ENCODE measurements at regions not wholly inside any gene's neighbourhood (a gene's known extent, or its start where the extent isn't known, plus 50 kb on each side); places are given as distances from the start of the nearest gene placed in this dataset.

GRCh38 chr5:18496041-18496440 lies 861.8 kb downstream of the TAF11L14 start:
- TF ChIP-seq CBX5 (CRISPR knock-in tag; IDR thresholded peaks at IDR 0.05; ENCODE audit: borderline replicate concordance), result no peak
- no peak for TF ChIP-seq ZNF124 (CRISPR knock-in tag; IDR thresholded peaks at IDR 0.05)
- TF ChIP-seq CTCF (CRISPR knock-in tag; IDR thresholded peaks at IDR 0.05), result no peak
- TF ChIP-seq TBP (CRISPR knock-in tag; IDR thresholded peaks at IDR 0.05), result no peak
- no peak for TF ChIP-seq ATF4 (CRISPR knock-in tag; IDR thresholded peaks at IDR 0.05)
- no peak for TF ChIP-seq ZNF317 (CRISPR knock-in tag; IDR thresholded peaks at IDR 0.05)
- no peak for TF ChIP-seq POGK (CRISPR knock-in tag; conservative IDR thresholded peaks at IDR 0.05)
- TF ChIP-seq FOXM1 (CRISPR knock-in tag; IDR thresholded peaks at IDR 0.05), result no peak

Data from HepG2 (cell line).